HEK293 (cell line): ENCODE measurements at regions not wholly inside any gene's neighbourhood (a gene's known extent, or its start where the extent isn't known, plus 50 kb on each side); places are given as distances from the start of the nearest gene placed in this dataset.

Source experiments
- CTCF ChIA-PET: fragments of 350-600 bp; formaldehyde crosslinking; extraction: SDS; loops from one replicate; lab custom pipeline; 2021; ENCODE audit warnings: antibody characterized with exemption; lab: Yijun Ruan, JAX
- POLR2A ChIA-PET: fragments of 300-600 bp; formaldehyde crosslinking; extraction: SDS; loops from one replicate; lab custom pipeline; 2020; ENCODE audit warnings: antibody characterized with exemption, inconsistent platforms; lab: Yijun Ruan, JAX
- H3K27ac ChIP-seq: fragments of 200-500 bp; sonication (Bioruptor generic); 2 replicates; pipeline ENCODE4 v1.5.1; 2014; ENCODE audit warnings: low read depth, low read length, control low read depth, inconsistent platforms; ENCODE audit errors: extremely low read depth
- H3K36me3 ChIP-seq, 2 experiments: fragments of 200-500 bp in 1 of 2; sonication (Bioruptor generic) in 1 of 2; 1 replicate in 1 of 2; 2 replicates in 1 of 2; pipeline ENCODE4 v1.5.1; 2014 to 2017; ENCODE audit warnings: inconsistent platforms in 2 of 2, low read length in 2 of 2; ENCODE audit not compliant: control insufficient read depth in 2 of 2, insufficient read depth in 1 of 2
- H3K4me1 ChIP-seq: fragments of 200-500 bp; sonication (Bioruptor generic); 2 replicates; pipeline ENCODE4 v1.5.1; 2014; ENCODE audit warnings: mild to moderate bottlenecking, low read length, inconsistent platforms; ENCODE audit not compliant: control insufficient read depth, insufficient read depth
- H3K4me3 ChIP-seq: 2 replicates; pipeline ENCODE4 v1.5.1; 2011; ENCODE audit warnings: low read depth, mild to moderate bottlenecking, control low read depth, low read length, moderate library complexity
- H3K9me3 ChIP-seq: fragments of 200-500 bp; sonication (Bioruptor generic); 2 replicates; pipeline ENCODE4 v1.5.1; 2014; ENCODE audit warnings: low read depth, low read length, inconsistent platforms; ENCODE audit not compliant: control insufficient read depth, insufficient read depth
- BCL11A ChIP-seq: fragments of 450-650 bp; formaldehyde crosslinking; IDR thresholded peaks from 2 replicates; pipeline ENCODE4 v1.5.1; 2016; ENCODE audit warnings: low read depth, missing biosample characterization, missing genetic modification characterization
- FEZF1 ChIP-seq: fragments of 450-650 bp; formaldehyde crosslinking; IDR thresholded peaks from 2 replicates; pipeline ENCODE4 v1.5.1; 2016; ENCODE audit warnings: missing biosample characterization, missing genetic modification characterization
- MEIS1 ChIP-seq: sonication (generic); formaldehyde crosslinking; IDR thresholded peaks from 2 replicates; pipeline ENCODE4 v1.8.1; 2022; ENCODE audit warnings: missing genetic modification reagents, mild to moderate bottlenecking, borderline replicate concordance
- PRDM6 ChIP-seq: fragments of 450-650 bp; formaldehyde crosslinking; IDR thresholded peaks from 2 replicates; pipeline ENCODE4 v1.5.1; 2017; ENCODE audit warnings: missing biosample characterization, missing genetic modification characterization
- SETDB1 ChIP-seq: IDR thresholded peaks from one replicate; pipeline ENCODE4 v1.6.1; 2017; ENCODE audit warnings: mild to moderate bottlenecking, low read length, moderate library complexity, mixed read lengths; ENCODE audit not compliant: insufficient read length
- ZBTB8A ChIP-seq: fragments of 450-650 bp; formaldehyde crosslinking; IDR thresholded peaks from 2 replicates; pipeline ENCODE4 v1.5.1; 2016; ENCODE audit warnings: missing biosample characterization, missing genetic modification characterization
- ZNF19 ChIP-seq: fragments of 450-650 bp; formaldehyde crosslinking; IDR thresholded peaks from 2 replicates; pipeline ENCODE4; 2016; ENCODE audit warnings: missing biosample characterization, missing genetic modification characterization, low read depth
- ZNF239 ChIP-seq: fragments of 450-650 bp; formaldehyde crosslinking; IDR thresholded peaks from 2 replicates; pipeline ENCODE4 v1.5.1; 2016; ENCODE audit warnings: missing biosample characterization, missing genetic modification characterization
- ZNF280D ChIP-seq: fragments of 450-650 bp; formaldehyde crosslinking; IDR thresholded peaks from 2 replicates; pipeline ENCODE4 v1.5.1; 2016; ENCODE audit warnings: missing biosample characterization, missing genetic modification characterization
- ZNF302 ChIP-seq: fragments of 450-650 bp; formaldehyde crosslinking; IDR thresholded peaks from 2 replicates; pipeline ENCODE4 v1.5.1; 2016; ENCODE audit warnings: missing biosample characterization, missing genetic modification characterization, low read depth
- ZNF350 ChIP-seq: fragments of 450-650 bp; formaldehyde crosslinking; IDR thresholded peaks from 2 replicates; pipeline ENCODE4 v1.5.0; 2017; ENCODE audit warnings: missing biosample characterization, mild to moderate bottlenecking, missing genetic modification characterization
- ZNF404 ChIP-seq: fragments of 450-650 bp; formaldehyde crosslinking; IDR thresholded peaks from 2 replicates; pipeline ENCODE4 v1.5.1; 2017; ENCODE audit warnings: missing biosample characterization, missing genetic modification characterization
- ZNF416 ChIP-seq: fragments of 450-650 bp; formaldehyde crosslinking; IDR thresholded peaks from 2 replicates; pipeline ENCODE4 v1.5.1; 2016; ENCODE audit warnings: missing biosample characterization, missing genetic modification characterization
- ZNF571 ChIP-seq: fragments of 450-650 bp; formaldehyde crosslinking; IDR thresholded peaks from 2 replicates; pipeline ENCODE4 v1.5.0; 2017; ENCODE audit warnings: missing biosample characterization, missing genetic modification characterization
- ZNF701 ChIP-seq: fragments of 450-650 bp; formaldehyde crosslinking; IDR thresholded peaks from 2 replicates; pipeline ENCODE4 v1.5.1; 2016; ENCODE audit warnings: missing biosample characterization, missing genetic modification characterization
- TF ChIP-seq, protein P1 (sequence below): fragments of 450-650 bp; IDR thresholded peaks from 2 replicates; pipeline ENCODE4 v1.5.1; 2018; ENCODE audit warnings: missing biosample characterization, mild to moderate bottlenecking, missing genetic modification characterization
- TF ChIP-seq, protein P2 (sequence below): fragments of 450-650 bp; formaldehyde crosslinking; IDR thresholded peaks from 2 replicates; pipeline ENCODE4 v1.5.1; 2016; ENCODE audit warnings: missing biosample characterization, missing genetic modification characterization, low read depth

GRCh38 chr12:103036581-103037214 is 79.2 kb downstream of the ASCL1 start (continued):
- TF ChIP-seq PRDM6 (tag by site-specific recombination) = no peak
- no peak for TF ChIP-seq ZNF302
- no peak for TF ChIP-seq ZNF239 (tag by site-specific recombination)

DNA sequence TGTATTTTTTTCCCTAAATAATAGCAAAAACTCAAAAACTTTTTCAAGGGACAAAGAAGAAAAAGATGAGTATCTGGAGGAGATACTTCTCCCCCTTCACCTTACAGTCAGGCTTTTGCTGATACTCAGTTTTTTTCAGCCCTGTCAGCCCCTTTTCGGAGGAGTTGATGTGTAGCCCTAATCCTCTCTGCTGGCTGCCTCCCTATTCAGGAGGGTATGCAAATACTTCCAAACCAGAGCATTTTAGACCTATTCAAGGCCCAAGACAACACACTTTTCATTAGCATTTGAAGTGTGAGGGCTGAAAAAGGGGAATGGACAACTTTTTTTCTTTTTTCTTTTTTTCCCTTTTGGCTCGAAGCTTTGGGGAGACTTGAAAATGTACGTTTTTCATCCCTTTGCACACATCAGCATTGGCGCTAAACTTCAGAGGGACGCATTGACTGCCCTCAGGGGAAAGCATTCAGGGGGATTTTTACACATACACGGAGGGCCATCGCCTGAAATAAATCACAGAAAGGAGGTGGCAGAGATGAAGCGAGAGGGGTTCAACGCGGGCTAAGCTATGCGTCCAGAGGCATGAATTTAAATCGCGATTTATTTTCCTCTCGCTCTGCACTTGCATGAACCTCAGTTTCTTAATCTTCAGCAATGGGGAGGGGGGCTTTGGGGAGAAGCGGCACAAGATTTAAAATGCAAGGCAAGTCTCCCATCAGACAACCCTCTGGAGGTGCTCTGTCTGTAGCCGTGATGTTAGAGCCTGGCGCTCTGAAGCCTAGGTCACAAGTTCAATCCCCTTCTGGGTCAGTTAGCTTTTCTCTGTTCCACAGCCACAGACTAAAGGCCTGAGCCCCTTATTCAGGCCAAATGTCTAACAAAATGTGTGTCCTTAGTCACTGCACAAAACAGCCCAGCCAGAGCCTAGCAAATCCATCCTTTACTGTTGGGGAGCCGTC is 86.3 kb downstream of the ASCL1 start:
- TF ChIP-seq FEZF1 (tag by site-specific recombination) (no peak), BCL11A (tag by site-specific recombination) (no peak), SETDB1 (no peak)
- Histone ChIP-seq H3K27ac (no peak overlapping the region), H3K36me3 (no peaks in the 10 kb centered on the region), H3K4me1 (no peaks in the 10 kb centered on the region), H3K4me3 (no peak overlapping the region), H3K9me3 (no peaks in the 10 kb centered on the region)
- ChIA-PET POLR2A (no interaction called here), CTCF (interaction anchor here (0.6 to 1.0 kb wide), 2 partner anchors 12 to 650 kb away, joined by 3 to 5 read pairs; no protein-coding TSS in a partner anchor)

DNA sequence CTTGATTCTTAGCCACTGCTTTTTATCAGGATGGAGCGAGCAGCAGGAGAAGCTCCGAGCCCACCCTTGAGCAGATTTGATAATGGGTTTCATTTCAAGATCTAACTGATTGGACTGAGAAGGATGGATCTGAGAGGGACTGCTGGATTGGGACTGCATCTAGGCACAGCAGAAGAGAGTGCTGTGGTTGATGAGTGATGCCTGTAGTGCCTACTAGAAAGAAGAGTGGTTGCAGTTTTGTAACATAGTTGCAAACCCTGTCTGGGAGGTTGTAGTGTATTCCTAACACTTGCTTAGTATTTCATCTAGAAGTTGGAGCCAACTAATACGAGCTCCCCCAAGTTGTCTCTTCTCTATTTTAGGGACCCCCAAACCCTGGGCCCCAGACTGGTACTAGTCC is 88.7 kb downstream of the ASCL1 start:
- H3K4me3 ChIP-seq = no peak overlapping the region
- CTCF ChIA-PET = no interaction called here
- no peaks in the 10 kb centered on the region for H3K9me3 ChIP-seq
- H3K36me3 ChIP-seq = no peaks in the 10 kb centered on the region
- no peaks in the 10 kb centered on the region for H3K4me1 ChIP-seq
- TF ChIP-seq MEIS1 (no peak), ZNF280D (tag by site-specific recombination) (no peak), FEZF1 (tag by site-specific recombination) (no peak), ZNF19 (tag by site-specific recombination) (no peak), ZNF701 (no peak), ZNF350 (tag by site-specific recombination) (no peak), ZNF571 (no peak), ZNF416 (tag by site-specific recombination) (no peak), ZBTB8A (no peak), SETDB1 (no peak), ZNF404 (tag by site-specific recombination) (no peak)
- TF ChIP-seq, protein P1, sequence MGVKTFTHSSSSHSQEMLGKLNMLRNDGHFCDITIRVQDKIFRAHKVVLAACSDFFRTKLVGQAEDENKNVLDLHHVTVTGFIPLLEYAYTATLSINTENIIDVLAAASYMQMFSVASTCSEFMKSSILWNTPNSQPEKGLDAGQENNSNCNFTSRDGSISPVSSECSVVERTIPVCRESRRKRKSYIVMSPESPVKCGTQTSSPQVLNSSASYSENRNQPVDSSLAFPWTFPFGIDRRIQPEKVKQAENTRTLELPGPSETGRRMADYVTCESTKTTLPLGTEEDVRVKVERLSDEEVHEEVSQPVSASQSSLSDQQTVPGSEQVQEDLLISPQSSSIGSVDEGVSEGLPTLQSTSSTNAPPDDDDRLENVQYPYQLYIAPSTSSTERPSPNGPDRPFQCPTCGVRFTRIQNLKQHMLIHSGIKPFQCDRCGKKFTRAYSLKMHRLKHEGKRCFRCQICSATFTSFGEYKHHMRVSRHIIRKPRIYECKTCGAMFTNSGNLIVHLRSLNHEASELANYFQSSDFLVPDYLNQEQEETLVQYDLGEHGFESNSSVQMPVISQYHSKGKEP (tag by site-specific recombination) = no peak
- TF ChIP-seq, protein P2, sequence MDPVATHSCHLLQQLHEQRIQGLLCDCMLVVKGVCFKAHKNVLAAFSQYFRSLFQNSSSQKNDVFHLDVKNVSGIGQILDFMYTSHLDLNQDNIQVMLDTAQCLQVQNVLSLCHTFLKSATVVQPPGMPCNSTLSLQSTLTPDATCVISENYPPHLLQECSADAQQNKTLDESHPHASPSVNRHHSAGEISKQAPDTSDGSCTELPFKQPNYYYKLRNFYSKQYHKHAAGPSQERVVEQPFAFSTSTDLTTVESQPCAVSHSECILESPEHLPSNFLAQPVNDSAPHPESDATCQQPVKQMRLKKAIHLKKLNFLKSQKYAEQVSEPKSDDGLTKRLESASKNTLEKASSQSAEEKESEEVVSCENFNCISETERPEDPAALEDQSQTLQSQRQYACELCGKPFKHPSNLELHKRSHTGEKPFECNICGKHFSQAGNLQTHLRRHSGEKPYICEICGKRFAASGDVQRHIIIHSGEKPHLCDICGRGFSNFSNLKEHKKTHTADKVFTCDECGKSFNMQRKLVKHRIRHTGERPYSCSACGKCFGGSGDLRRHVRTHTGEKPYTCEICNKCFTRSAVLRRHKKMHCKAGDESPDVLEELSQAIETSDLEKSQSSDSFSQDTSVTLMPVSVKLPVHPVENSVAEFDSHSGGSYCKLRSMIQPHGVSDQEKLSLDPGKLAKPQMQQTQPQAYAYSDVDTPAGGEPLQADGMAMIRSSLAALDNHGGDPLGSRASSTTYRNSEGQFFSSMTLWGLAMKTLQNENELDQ (tag by site-specific recombination) = no peak
- TF ChIP-seq, all 188 proteins: peak for 0
- no peak overlapping the region for H3K27ac ChIP-seq
- POLR2A ChIA-PET = no interaction called here
